HepG2 (cell line): ENCODE measurements at regions not wholly inside any gene's neighbourhood (a gene's known extent, or its start where the extent isn't known, plus 50 kb on each side); places are given as distances from the start of the nearest gene placed in this dataset.

Source experiments
- CTCF ChIP-seq: sonication (generic); formaldehyde crosslinking; IDR thresholded peaks from 2 replicates; pipeline ENCODE4 v1.5.0; 2020; ENCODE audit warnings: mild to moderate bottlenecking, missing genetic modification reagents, moderate library complexity
- EP300 ChIP-seq, 3 experiments: sonication (generic) in 1 of 3; formaldehyde crosslinking in 1 of 3; IDR thresholded peaks; 2 replicates each; pipeline versions ENCODE4 v1.5.1 to v1.6.1; 2011 to 2020; ENCODE audit warnings: low read depth in 2 of 3, low read length in 2 of 3, borderline replicate concordance in 1 of 3, improper control_type of control experiment in 1 of 3, mild to moderate bottlenecking in 1 of 3, missing genetic modification reagents in 1 of 3, moderate library complexity in 1 of 3
- HNF4A ChIP-seq: sonication (generic); formaldehyde crosslinking; IDR thresholded peaks from 2 replicates; pipeline ENCODE4 v1.4.0; 2020; ENCODE audit warnings: missing genetic modification reagents
- ZNF496 ChIP-seq: sonication (generic); formaldehyde crosslinking; IDR thresholded peaks from 2 replicates; pipeline ENCODE4 v1.8.1; 2023; ENCODE audit warnings: mild to moderate bottlenecking, moderate library complexity, missing genetic modification reagents; ENCODE audit not compliant: insufficient replicate concordance
- ZNF567 ChIP-seq: sonication (generic); formaldehyde crosslinking; IDR thresholded peaks from 2 replicates; pipeline ENCODE4 v1.8.1; 2023; ENCODE audit warnings: mild to moderate bottlenecking, missing genetic modification reagents, borderline replicate concordance
- ZNF652 ChIP-seq: IDR thresholded peaks from 2 replicates; pipeline ENCODE4 v1.6.1; 2016; ENCODE audit warnings: low read depth, borderline replicate concordance

- TF ChIP-seq ZNF567, result no peak
- no peak for TF ChIP-seq CTCF
- TF ChIP-seq ZNF496 (CRISPR knock-in tag), result no peak
- no peak for TF ChIP-seq ZNF652 (CRISPR knock-in tag)
- TF ChIP-seq EP300 (IDR thresholded peaks at IDR 0.05; ENCODE audit: low read depth in 2 of 2, low read length in 2 of 2), result no peak
- no peak for TF ChIP-seq EP300 (CRISPR knock-in tag; IDR thresholded peaks at IDR 0.05; ENCODE audit: borderline replicate concordance)
- no peak for TF ChIP-seq HNF4A
These were observed 510.4 kb upstream of the TYRP1 start for GRCh38 chr9:12182806-12183205.
